ENCODE measurements at regions not wholly inside any gene's neighbourhood (a gene's known extent, or its start where the extent isn't known, plus 50 kb on each side); places are given as distances from the start of the nearest gene placed in this dataset.

DNA sequence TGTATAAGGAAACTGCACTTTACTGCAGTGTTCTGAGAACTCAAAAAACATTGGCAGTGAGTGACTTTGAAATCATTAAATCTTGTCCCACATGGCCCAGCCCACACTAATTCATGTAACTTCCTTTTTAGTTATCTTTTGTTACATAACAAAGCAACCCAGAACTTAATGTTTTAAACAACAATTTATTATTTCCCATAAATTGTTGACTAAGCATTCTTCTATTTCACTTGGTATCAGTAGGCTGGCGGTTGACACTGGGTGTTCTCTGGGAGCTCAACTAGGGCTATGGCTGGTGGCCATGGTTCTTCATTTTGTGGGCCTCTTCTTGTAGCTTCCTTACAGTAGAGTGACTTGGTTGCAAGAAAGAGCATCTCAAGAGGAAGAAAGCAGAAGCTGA is 278.4 kb downstream of the RASEF start:
- H4K20me1 ChIP-seq (ENCODE audit: insufficient read depth): no peaks in the 10 kb centered on the region
- DNase-seq (ENCODE audit: low read depth, low spot score) (no peak), ATAC-seq (no peak)
- ChIA-PET RAD21 (ENCODE audit: low non-redundant PET in 1 of 2, low total read pairs in 2 of 2, uncharacterized antibody in 2 of 2, unreplicated experiment in 2 of 2) (no interaction called here), CTCF (no interaction called here), POLR2A (no interaction called here)
- no peaks in the 10 kb centered on the region for H3K79me2 ChIP-seq (ENCODE audit: insufficient read depth, low read length)
- H3K36me3 ChIP-seq (ENCODE audit: control insufficient read depth in 1 of 2, insufficient read depth in 2 of 2, low read length in 2 of 2): no peaks in the 10 kb centered on the region
- intact Hi-C loops (cut with micrococcal nuclease): no loop called here
- no peak overlapping the region for H3K27ac ChIP-seq (ENCODE audit: low read depth, low read length)
- no peaks in the 10 kb centered on the region for H3K9me2 ChIP-seq (ENCODE audit: insufficient read depth)
- no TSS peak for BruUV-seq (replicated peaks)
- no peak overlapping the region for H3K4me2 ChIP-seq (ENCODE audit: low read length)
- H3K4me3 ChIP-seq (replicated peaks in 1 of 2; ENCODE audit: low read depth in 1 of 2, low read length in 2 of 2): no peak overlapping the region
- H2AFZ ChIP-seq (ENCODE audit: low read depth, low read length, poor library complexity, severe bottlenecking): no peak overlapping the region
- no peak for TF ChIP-seq CBX3 (IDR thresholded peaks at IDR 0.05; ENCODE audit: low read depth)
- no peak for TF ChIP-seq POLR2AphosphoS5 (IDR thresholded peaks at IDR 0.05; ENCODE audit: low read depth, low read length)
- no peak for TF ChIP-seq SP1 (IDR thresholded peaks at IDR 0.05; ENCODE audit: low read depth)
- TF ChIP-seq RAD21 (IDR thresholded peaks at IDR 0.05; ENCODE audit: low read depth): no peak
- no peak for TF ChIP-seq EZH2 (IDR thresholded peaks at IDR 0.05)
- no peak for TF ChIP-seq POLR2A (IDR thresholded peaks at IDR 0.05; ENCODE audit: borderline replicate concordance, extremely low read depth, insufficient read depth, insufficient read length)
- no peak for TF ChIP-seq ZNF274 (IDR thresholded peaks at IDR 0.05; ENCODE audit: low read depth, low read length)
- TF ChIP-seq SRF (IDR thresholded peaks at IDR 0.05; ENCODE audit: low read depth): no peak
- TF ChIP-seq, protein P1, sequence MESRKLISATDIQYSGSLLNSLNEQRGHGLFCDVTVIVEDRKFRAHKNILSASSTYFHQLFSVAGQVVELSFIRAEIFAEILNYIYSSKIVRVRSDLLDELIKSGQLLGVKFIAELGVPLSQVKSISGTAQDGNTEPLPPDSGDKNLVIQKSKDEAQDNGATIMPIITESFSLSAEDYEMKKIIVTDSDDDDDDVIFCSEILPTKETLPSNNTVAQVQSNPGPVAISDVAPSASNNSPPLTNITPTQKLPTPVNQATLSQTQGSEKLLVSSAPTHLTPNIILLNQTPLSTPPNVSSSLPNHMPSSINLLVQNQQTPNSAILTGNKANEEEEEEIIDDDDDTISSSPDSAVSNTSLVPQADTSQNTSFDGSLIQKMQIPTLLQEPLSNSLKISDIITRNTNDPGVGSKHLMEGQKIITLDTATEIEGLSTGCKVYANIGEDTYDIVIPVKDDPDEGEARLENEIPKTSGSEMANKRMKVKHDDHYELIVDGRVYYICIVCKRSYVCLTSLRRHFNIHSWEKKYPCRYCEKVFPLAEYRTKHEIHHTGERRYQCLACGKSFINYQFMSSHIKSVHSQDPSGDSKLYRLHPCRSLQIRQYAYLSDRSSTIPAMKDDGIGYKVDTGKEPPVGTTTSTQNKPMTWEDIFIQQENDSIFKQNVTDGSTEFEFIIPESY (IDR thresholded peaks at IDR 0.05; ENCODE audit: extremely low read depth, insufficient replicate concordance, low read length): no peak
- TF ChIP-seq FOSL1 (IDR thresholded peaks at IDR 0.05; ENCODE audit: low read depth): no peak
- TF ChIP-seq ZFX (IDR thresholded peaks at IDR 0.05): no peak
- no peak for TF ChIP-seq TCF7L2 (IDR thresholded peaks at IDR 0.05; ENCODE audit: borderline replicate concordance, extremely low read depth, insufficient read depth, insufficient read length)
- TF ChIP-seq, protein P2, sequence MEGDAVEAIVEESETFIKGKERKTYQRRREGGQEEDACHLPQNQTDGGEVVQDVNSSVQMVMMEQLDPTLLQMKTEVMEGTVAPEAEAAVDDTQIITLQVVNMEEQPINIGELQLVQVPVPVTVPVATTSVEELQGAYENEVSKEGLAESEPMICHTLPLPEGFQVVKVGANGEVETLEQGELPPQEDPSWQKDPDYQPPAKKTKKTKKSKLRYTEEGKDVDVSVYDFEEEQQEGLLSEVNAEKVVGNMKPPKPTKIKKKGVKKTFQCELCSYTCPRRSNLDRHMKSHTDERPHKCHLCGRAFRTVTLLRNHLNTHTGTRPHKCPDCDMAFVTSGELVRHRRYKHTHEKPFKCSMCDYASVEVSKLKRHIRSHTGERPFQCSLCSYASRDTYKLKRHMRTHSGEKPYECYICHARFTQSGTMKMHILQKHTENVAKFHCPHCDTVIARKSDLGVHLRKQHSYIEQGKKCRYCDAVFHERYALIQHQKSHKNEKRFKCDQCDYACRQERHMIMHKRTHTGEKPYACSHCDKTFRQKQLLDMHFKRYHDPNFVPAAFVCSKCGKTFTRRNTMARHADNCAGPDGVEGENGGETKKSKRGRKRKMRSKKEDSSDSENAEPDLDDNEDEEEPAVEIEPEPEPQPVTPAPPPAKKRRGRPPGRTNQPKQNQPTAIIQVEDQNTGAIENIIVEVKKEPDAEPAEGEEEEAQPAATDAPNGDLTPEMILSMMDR (IDR thresholded peaks at IDR 0.05 in 2 of 3, conservative IDR thresholded peaks at IDR 0.05 in 1 of 3; ENCODE audit: borderline replicate concordance in 1 of 3, insufficient read depth in 1 of 3, low read depth in 2 of 3, low read length in 2 of 3): no peak
- TF ChIP-seq MAX (IDR thresholded peaks at IDR 0.05): no peak
- H3K4me1 ChIP-seq (ENCODE audit: control insufficient read depth in 1 of 2, insufficient read depth in 2 of 2, low read length in 2 of 2): no peaks in the 10 kb centered on the region
- H3K27me3 ChIP-seq (ENCODE audit: insufficient read depth, low read length): no peaks in the 10 kb centered on the region
- no peak overlapping the region for H3K9ac ChIP-seq (ENCODE audit: low read length)
- peaks cover 0 to 5% of the 10 kb centered on the region in 2 experiments; a peak in 1 of 4 replicates for H3K9me3 ChIP-seq (ENCODE audit: control insufficient read depth in 1 of 2, insufficient read depth in 1 of 2, low read depth in 1 of 2, low read length in 2 of 2)
